GM21360 (cell line): ENCODE measurements at regions not wholly inside any gene's neighbourhood (a gene's known extent, or its start where the extent isn't known, plus 50 kb on each side); places are given as distances from the start of the nearest gene placed in this dataset.
"Not testable (repeated sequence)": the region's sequence is repeated elsewhere in the genome, so short reads cannot be mapped to it uniquely, and the experiment has no call there.

Experiments used
- ATAC-seq: cut with Tn5 transposase; IDR thresholded peaks from one replicate; pipeline ENCODE4 v1.9.1; 2021; ENCODE audit warnings: mild to moderate bottlenecking, moderate library complexity; ENCODE audit not compliant: unreplicated experiment

DNA sequence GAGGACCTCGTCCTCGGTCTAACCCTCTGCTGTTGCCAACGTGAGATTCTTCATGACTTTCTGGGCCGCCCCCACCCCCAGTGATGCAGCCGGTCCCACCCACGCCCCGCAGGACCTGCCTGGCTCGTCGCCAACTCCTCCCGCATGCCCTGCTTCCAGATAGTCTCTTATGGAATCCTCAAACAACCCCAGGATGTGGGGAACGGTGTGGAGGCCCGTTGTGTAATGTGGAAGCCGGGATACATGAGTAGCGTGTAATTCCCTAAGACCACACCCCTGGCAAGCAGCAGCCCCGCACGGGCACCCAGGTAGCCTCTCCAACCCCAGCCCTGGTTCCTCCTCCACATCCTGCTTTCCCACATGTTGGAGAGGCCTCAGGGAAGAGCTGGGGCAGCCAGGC, 275.9 kb downstream of the C16orf95 start:
- no peak for ATAC-seq

DNA sequence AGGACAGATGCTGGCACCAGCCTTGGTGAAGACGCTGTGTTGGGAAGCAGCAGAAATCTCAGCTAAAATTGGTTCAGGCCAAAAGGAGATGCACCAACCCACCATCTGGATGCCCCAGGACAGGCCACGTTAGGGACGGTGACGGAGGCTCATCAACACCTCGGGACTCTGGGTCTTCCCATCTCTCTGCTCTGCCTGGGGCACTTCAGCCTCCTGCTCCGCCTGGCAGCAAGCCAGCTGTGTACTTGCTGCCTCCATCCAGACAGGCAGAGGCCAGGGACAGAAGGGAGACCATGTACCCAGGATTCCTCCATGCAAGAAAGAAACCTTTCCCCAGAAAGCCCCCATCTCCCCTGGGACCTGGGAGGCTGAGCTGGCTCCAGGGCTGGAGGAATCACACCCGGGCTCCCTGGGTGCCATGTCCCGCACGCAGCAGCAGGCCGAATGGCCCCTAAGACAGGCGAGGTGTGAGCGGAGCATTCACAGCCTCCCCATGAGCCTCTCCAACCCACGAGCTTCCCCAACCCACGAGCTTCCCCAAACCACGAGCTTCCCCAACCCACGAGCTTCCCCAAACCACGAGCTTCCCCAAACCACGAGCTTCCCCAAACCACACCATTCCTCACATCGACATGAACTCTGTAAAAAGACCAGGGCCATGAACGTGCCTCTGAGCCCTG, 274.5 kb downstream of the C16orf95 start:
- no peak for ATAC-seq

DNA sequence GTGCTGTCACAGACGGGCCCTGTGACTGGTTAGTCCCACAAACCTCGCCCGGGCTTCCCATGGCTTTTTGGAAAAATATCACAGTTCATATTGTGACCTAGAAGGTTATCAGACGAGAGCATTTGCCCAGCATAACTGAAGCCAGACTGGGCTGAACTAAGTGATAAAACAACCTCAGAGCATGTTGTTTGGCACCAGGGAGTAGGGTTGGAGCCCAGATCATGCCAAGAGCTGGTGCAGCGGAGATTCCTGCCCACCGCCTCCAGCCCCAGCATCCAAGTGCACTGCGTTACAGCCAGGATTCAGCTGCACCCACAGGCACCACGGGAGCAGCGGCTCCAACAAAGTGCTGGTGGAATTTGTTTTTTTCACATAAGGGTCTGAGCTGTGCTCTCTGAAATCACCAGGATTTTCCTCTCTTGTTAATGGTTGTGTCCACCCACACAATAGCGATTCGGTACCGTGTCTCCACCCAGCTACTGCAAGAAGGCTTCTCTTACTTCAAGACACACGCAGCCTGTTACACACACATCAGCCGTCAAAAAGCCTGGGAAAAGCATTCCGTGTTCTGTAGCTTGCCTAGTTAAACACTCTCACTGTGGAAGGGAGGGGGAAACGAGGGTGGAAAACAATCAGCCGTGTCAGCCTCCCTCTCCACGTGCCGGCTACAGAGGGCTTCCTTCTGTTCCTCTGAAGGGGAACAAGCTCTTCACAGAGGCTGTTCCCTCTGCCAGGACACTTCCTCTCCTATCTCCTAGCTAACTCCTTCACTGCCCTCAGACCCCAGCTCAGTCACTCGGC, 273.8 kb downstream of the C16orf95 start:
- no peak for ATAC-seq

DNA sequence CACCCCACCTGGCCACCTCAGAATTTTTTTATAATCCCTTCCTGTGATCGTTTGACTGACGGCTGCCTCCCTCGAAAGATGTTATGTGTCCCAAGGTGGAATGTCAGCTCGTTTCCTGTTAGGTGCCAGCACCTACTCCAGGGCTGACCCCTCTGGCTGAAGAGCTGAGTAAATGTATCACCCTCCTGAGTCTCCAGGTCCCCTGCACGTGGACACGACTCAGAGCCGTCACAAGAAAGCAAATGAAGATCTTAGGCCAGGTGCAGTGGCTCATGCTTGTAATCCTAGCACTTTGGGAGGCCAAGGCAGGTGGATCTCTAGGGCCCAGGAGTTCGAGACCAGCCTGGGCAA, 273.2 kb downstream of the C16orf95 start:
- ATAC-seq = no peak

DNA sequence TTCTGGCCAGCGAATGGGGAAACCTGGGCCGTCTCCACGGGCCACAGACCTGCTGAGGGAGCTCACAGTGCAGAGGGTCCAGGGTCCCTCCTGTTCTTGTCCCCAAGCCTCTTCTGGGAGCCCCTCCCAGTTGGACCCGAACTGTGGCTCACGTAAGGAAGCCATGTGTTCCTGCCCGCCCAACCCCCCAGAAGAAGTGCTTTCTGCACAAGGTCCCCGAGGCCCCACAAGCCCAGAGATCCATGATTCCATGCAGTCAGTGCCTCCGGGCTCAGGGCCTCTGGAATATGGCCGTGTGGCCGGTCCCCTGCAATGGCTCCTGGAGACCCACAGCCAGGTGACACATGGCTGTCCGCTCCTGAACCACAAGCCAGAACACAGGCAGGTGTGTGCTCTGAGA, 272.4 kb downstream of the C16orf95 start:
- ATAC-seq = no peak

DNA sequence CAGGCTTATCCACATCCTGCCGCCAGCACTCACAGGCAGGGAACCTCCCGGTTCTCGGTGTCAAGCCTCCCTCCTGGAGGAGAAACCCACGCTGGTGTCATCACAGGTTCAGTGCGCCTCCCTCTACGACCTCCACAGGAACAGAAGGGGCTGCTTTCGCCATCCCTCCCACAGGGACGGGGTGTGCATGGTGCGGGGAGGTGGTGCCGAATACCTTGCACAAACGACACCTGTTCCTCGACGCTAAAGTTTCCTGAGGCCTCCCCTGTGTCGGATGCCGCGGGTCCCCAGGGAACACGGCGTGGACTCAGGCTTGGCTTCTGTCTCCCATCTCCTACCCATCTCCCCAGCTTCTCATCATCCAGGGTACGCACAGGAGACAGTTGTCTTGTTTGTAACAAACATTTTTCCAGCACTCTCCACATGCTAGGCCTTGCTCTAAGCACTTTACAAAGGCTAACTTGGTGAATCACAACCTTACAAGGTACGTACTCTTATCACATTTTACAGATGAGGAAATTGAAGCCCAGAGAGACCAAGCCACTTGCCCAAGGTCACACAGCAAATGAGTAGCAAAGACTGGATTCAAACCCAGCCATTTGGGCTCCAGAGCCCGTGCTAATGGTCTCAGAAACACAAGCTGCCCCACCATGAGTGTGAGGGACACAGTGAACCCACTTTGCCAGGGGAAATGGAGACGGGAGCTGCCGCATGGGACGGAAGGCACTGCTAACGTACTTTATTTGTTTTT, 271.6 kb downstream of the C16orf95 start:
- no peak for ATAC-seq

DNA sequence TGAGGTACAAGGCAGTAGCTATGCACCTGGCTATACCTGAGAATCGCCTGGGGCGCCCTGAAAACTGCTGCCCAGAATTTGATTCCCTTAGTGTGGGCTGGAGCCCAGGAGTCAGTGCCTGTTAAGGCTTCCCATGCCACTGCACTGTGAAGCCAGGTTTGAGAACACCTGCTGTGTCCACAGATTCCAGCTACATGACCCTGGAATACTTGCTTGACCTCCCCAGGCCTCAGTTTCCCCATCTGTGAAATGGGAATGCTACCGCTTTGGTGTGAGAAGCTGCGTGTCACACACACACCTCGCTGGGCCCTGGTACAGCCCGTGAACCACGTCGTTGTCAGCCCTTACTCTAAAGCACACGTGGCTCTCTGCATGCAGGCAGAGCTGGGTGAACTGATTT, 271.0 kb downstream of the C16orf95 start:
- ATAC-seq = no peak

DNA sequence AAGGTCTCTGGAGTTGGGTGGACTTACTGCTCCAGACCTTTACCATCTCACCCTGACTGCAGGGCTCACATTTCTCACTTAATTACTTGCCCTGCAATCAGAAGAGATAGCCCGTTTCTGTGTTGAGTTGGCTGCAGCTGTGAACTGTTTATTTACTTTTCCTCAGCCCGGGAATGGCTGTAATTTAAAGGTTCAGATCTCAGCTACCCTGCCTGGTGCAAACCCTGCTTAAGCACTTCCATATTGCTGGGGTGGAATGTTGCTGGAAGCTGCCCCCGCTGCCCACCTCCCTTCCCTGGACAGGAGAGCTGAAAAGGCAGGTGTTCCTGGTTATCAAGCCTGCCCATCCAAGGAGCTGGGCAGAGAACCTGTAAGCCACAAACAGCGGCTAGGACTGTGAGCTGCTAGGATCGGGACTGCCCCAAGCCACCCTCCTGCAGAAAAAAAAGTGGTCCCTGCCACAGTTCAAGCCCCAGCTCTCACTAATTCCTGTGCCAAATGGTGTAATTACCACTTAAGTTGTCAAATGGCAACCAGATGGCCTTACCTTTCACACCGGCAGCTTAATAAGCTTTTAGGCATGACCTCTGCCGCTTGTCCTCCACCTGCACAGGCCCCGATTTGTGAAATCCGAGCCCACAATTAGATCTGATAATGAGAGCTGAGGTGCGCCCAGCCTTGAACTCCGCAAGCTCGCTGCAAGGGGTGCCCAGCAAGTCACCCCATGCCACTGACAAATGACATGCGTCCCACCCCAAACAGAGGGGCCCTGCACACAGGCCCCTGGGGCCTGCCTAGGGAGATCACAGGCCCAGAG, 269.8 kb downstream of the C16orf95 start:
- ATAC-seq = no peak

DNA sequence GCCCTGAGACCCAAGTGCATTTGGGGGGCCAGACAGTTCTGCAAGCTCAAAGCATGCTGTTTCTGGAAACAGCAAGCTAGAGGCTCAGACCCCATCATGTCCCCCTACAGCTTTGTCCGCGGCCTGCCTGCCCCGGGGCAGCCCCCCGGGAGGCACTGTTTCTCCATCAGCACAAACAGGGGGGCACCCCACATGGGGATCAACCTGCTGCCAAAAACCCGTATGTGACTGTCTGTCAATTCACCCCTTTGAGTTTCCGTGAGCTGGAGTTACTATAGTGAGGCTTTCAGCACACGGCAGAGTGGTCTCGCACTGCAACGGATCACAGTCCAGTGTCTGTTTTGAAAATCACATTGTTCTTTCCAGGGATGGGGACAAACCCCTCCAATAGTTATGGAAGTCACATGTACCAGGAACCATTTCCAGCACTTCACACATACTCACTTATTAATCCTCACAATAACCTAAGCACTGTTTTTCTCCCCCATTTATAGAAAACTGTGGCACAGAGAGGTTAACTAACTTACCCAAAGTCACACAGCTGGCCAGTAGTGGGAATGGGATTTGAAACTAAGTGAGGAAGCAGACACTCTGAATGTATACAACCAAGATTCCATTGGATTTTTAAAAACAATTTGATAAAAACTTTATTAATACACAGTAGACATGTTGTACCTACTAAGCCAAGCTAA, 269.0 kb downstream of the C16orf95 start:
- no peak for ATAC-seq

DNA sequence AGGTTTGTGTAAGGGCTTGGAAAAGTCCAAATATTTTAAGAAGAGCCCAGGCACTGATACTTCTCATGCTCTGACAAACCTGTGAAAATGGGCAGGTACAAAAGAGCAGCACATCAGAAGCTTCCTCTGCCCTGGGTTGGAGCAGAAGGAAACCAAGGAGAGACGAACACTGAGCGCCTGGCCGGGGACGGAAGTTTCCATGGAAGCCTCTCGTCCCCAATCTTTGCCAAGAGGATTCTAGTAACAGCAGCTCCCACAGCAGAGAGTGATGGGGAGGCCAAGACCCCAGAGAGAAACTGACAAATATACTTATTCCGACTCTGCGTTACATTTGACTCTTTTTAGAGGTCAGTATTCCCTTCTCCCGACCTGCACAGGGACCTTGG, 268.5 kb downstream of the C16orf95 start:
- no peak for ATAC-seq

DNA sequence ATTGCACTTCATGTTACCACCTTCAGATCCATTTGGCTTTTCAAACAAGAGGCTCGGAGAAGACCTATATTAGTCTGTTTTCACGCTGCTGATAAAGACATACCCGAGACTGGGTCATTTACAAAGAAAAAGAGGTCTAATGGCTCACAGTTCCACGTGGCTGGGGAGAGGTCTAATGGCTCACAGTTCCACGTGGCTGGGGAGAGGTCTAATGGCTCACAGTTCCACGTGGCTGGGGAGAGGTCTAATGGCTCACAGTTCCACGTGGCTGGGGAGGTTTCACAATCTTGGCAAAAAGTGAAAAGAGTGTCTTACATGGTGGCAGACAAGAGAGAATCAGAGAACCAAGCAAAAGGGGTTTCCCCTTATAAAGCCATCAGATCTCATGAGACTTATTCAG, 268.0 kb downstream of the C16orf95 start:
- not testable (repeated sequence) for ATAC-seq

DNA sequence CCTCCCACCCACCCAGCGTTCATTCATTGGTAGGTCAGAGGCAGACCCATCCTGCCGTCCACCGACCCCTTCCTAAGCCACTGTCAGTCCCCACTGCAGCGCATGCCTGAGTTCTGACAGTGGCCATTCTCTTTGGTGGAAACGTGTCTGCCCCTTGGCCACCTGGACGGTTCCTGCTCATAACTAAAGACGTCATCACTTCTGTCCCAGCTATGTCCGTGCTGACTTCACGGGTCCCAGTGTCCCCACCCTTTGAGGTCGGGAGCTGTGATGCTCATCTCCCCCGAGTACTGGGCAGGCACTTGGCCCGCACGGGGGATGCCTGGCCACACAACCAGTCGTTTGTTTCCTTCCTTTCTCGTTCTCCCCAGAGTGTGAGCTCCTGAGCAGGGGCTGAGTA, 267.1 kb downstream of the C16orf95 start:
- no peak for ATAC-seq

DNA sequence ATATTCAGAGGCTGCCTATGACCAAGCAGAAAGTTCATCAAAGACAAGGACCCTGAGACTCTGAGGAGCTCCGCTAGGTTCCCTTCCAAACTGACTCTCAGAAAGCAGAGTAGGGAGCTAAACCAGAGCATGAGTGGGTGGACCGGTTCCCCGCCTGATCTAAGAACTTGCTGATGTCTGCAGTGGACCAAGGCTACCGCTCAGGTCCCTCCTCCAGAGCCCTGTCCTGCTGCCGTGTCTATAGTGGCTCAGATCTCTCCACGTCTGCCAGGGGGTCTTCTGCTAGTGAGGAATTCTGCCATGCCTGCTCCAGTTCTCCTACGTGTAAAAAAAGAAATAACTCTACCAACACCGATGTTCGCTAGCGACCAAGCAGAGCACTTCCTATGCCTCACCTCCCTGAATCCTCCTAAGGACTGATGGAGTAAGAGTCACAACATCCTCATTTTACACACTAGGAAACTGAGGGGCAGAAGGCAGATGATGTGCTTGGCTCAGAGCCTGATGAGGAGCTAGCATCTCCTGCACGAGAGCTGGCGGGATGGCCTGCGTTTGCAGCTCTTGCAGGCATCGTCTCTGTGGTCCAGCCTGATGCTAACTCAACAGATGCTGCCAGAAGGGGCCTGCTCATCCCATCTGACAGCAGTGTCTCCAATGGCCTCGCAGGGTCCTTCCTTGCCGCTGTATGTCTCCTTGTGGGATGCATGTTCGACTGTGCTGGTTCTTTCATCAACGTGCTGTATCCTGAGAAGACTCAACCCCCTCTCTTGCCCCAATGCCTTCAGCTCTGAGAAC, 265.5 kb downstream of the C16orf95 start:
- ATAC-seq = no peak

DNA sequence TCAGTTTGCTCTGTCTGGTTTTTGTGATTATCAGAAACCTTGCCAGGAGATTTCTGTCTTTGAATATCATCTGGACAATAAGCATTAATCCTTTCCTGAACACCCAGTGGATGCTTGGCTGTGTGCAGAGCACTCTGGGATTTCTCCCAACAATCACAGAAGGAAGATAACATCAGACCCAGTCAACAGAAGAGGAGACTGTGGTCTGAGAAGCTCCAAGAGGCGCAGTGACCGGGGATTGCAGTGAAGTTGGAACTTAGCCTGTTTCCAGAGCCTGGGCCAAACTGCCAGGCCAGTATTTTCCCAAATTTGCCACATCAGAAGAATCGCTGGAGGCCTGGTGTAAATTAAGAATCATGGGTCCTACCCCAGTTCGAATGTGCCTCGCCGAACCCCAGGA, 264.7 kb downstream of the C16orf95 start:
- ATAC-seq = no peak

DNA sequence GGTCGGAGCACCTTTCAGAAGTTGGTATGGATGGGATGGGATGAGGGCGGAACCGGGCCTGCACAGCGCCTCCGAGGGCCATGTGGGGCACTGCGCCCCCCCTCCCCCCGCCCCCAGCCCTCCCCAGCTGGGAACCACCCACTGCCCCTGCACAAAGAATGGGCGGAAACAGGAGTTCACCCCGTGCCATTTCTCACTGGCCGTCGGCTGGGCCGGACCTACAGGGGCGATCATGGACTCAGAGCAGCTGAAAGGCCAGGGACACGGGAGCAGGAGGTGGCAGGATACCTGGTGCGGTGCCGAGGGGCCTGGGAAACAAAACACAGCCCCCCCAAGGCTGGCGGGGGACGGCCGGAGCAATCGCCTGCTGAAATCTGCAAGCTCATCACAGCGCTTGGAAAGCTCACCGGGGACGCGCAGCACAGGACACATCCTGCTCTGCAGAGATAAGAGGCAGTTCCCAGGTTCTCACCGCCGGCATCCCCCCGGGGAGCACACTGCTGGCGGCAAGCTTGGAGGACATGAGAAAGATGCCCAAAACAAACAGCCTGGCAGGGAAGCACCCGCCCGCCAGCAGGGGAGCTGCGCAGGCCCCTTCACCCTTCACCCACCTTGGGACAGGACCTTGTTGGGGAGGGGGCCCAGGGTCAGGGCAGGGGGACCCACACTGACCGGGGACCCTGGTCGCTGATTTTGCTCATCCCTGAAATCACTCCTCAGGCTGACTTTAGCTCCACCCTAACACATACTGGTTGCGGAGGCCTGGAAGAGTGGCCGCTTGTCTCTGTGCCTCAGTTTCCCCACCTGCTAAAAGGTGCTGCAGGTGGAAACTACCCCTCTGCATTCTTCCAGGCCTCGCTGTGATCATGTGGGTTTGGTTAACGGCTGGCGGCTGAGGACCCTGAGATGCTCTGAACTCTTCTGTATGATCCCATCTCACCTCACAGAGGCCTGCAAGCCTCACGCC, 263.9 kb downstream of the C16orf95 start:
- ATAC-seq = no peak

DNA sequence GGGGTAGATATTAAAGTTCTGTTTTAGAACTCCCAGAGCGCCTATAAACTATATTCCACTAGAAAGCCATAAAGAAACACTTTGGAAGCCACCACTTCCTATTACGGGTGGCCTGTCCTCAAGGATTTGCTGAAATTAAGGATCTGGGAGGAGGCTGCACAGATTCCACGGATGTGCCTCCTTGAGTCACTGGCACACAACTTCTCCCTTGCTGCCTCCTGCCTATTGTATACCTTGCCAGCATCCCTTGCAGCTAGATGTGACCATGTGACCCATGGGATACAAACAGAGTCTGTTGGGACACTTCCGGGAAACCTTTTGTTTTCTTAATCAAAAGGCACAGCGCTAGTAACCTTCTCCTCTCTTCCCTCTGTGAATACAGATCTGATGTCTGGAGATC, 263.0 kb downstream of the C16orf95 start:
- ATAC-seq = no peak

DNA sequence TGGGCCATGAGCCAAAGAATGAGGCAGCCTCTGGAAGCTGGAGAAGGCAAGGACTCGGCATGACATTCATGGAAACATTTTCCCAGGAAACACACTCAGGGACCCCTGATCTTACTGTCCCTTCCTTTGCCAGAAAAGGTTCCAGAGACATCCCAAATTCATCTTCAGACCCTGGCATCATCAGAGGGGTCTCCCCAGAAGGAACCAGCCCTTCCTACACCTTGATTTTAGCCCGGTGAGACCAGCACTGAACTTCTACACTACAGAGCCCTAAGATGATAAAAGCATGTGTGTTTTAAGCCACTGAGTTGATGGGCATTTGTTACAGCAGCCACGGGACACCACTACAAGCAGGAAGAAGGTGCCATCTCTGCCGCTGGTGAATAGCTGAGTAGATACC, 262.3 kb downstream of the C16orf95 start:
- no peak for ATAC-seq

DNA sequence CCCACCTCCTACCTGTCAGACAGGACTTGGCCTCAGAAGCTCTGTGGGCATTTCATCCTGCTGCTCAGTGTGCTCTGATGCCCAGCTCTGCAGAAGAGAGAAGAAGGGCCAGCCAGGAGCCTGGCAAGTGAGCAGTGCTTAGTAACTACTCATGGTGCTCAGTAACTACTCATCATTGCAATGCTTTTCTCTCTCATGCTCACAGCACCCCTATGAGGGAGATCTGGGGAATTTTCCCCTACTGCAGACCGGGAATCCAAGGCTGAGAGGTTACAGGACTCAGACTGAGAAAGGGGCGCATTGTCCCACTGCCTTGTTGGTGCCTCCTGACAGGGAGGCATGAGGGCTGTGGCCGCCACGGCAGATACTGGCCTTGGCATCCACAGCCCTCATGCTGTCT, 261.1 kb downstream of the C16orf95 start:
- no peak for ATAC-seq

DNA sequence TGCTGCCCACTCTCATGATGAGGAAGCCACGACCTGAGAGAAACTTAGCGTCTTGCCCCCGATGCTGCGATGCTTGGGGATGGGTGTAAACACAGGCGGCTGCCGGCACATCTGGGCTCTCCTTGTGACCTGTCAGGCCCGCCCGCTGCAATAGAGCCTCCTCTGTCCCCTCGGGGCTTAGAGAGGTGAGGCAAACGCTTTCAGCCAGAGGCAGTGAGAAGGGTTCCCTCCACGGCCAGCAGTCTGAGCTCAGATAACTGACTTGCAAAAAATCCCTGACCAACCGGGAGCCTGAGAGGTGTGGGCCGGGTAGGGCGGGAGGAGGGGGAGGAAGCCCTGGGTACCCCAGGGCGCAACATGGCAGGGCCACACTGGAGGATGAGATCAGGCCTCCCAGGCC, 260.6 kb downstream of the C16orf95 start:
- no peak for ATAC-seq
